ENCODE measurements at regions not wholly inside any gene's neighbourhood (a gene's known extent, or its start where the extent isn't known, plus 50 kb on each side); places are given as distances from the start of the nearest gene placed in this dataset.

- intact Hi-C loops (cut with DNase I; ENCODE audit: low total_unique reads), result no loop called here
These were observed 636.7 kb downstream of the RFPL4B start for GRCh38 chr6:112983713-112984261.

GRCh38 chr6:112984899-112985298 lies 637.8 kb downstream of the RFPL4B start:
- H3K4me1 ChIP-seq, result peaks cover 0 to 1% (median 0%) of the 10 kb centered on the region in 4 donors
- no peak for TF ChIP-seq CTCF (IDR thresholded peaks at IDR 0.05)
- H3K27ac ChIP-seq, result no peak overlapping the region
- no peaks in the 10 kb centered on the region for H3K36me3 ChIP-seq
- H3K4me3 ChIP-seq, result no peak overlapping the region
- no peaks in the 10 kb centered on the region for H3K9me3 ChIP-seq
- no peak for DNase-seq
- intact Hi-C loops (cut with DNase I; ENCODE audit: low total_unique reads), result no loop called here
- no peaks in the 10 kb centered on the region for H3K27me3 ChIP-seq

More at GRCh38 chr6:112983713-112984261, 636.7 kb downstream of the RFPL4B start:
- peaks cover 0 to 6% (median 0%) of the 10 kb centered on the region in 4 donors for H3K4me1 ChIP-seq
- no peak for TF ChIP-seq CTCF (IDR thresholded peaks at IDR 0.05)
- no peak overlapping the region for H3K27ac ChIP-seq
- no peak for DNase-seq
- H3K27me3 ChIP-seq, result no peaks in the 10 kb centered on the region
- no peak overlapping the region for H3K4me3 ChIP-seq
- H3K9me3 ChIP-seq, result no peaks in the 10 kb centered on the region
- no peaks in the 10 kb centered on the region for H3K36me3 ChIP-seq

- no peaks in the 10 kb centered on the region for H3K9me3 ChIP-seq
- no peaks in the 10 kb centered on the region for H3K27me3 ChIP-seq
- H3K36me3 ChIP-seq, result no peaks in the 10 kb centered on the region
- H3K4me1 ChIP-seq, result no peaks in the 10 kb centered on the region
- DNase-seq, result no peak
- TF ChIP-seq CTCF (IDR thresholded peaks at IDR 0.05), result no peak
- H3K4me3 ChIP-seq, result no peak overlapping the region
- H3K27ac ChIP-seq, result no peak overlapping the region
- intact Hi-C loops (cut with DNase I; ENCODE audit: low total_unique reads), result no loop called here
These were observed 639.2 kb downstream of the RFPL4B start for GRCh38 chr6:112986321-112986720.

- no peaks in the 10 kb centered on the region for H3K9me3 ChIP-seq
- intact Hi-C loops (cut with DNase I; ENCODE audit: low total_unique reads), result no loop called here
- no peak for DNase-seq
- H3K27ac ChIP-seq, result no peak overlapping the region
- H3K27me3 ChIP-seq, result no peaks in the 10 kb centered on the region
- H3K36me3 ChIP-seq, result no peaks in the 10 kb centered on the region
- H3K4me3 ChIP-seq, result no peak overlapping the region
- H3K4me1 ChIP-seq, result no peaks in the 10 kb centered on the region
- no peak for TF ChIP-seq CTCF (IDR thresholded peaks at IDR 0.05)
These were observed 641.6 kb downstream of the RFPL4B start for GRCh38 chr6:112988748-112989147.

- H3K4me3 ChIP-seq, result no peak overlapping the region
- no peaks in the 10 kb centered on the region for H3K36me3 ChIP-seq
- H3K9me3 ChIP-seq, result no peaks in the 10 kb centered on the region
- intact Hi-C loops (cut with DNase I; ENCODE audit: low total_unique reads), result no loop called here
- no peak overlapping the region for H3K27ac ChIP-seq
- TF ChIP-seq CTCF (IDR thresholded peaks at IDR 0.05), result no peak
- no peak for DNase-seq
- no peaks in the 10 kb centered on the region for H3K27me3 ChIP-seq
- H3K4me1 ChIP-seq, result no peaks in the 10 kb centered on the region
These were observed 643.8 kb downstream of the RFPL4B start for GRCh38 chr6:112990971-112991370.

GRCh38 chr6:112991912-112992311 lies 644.8 kb downstream of the RFPL4B start:
- intact Hi-C loops (cut with DNase I; ENCODE audit: low total_unique reads), result no loop called here
- H3K36me3 ChIP-seq, result no peaks in the 10 kb centered on the region
- H3K4me3 ChIP-seq, result no peak overlapping the region
- H3K4me1 ChIP-seq, result no peaks in the 10 kb centered on the region
- H3K9me3 ChIP-seq, result no peaks in the 10 kb centered on the region
- DNase-seq, result no peak
- no peaks in the 10 kb centered on the region for H3K27me3 ChIP-seq
- TF ChIP-seq CTCF (IDR thresholded peaks at IDR 0.05), result no peak
- H3K27ac ChIP-seq, result no peak overlapping the region

All from tibial artery (tissue), 4 donors.